GM23248 (cell line): ENCODE measurements at regions not wholly inside any gene's neighbourhood (a gene's known extent, or its start where the extent isn't known, plus 50 kb on each side); places are given as distances from the start of the nearest gene placed in this dataset.

Experiments
- DNase-seq: peaks from one replicate; pipeline ENCODE4 v3.0.0-alpha.2; 2015
- H2AFZ ChIP-seq: fragments of 200-600 bp; sonication (generic); 2 replicates; pipeline ENCODE4 v1.6.1; 2016; ENCODE audit warnings: antibody characterized with exemption
- H3F3A ChIP-seq: fragments of 200-600 bp; sonication (generic); 2 replicates; pipeline ENCODE4 v1.6.1; 2016; ENCODE audit warnings: mild to moderate bottlenecking, antibody characterized with exemption, mixed run types; ENCODE audit not compliant: insufficient read depth
- H3K27ac ChIP-seq: fragments of 200-600 bp; sonication (generic); 2 replicates; pipeline ENCODE4 v1.5.1; 2016; ENCODE audit warnings: mild to moderate bottlenecking
- H3K27me3 ChIP-seq: fragments of 200-600 bp; sonication (generic); replicated peaks from 2 replicates; pipeline ENCODE4 v1.6.1; 2016; ENCODE audit warnings: mild to moderate bottlenecking; ENCODE audit not compliant: insufficient read depth
- H3K36me3 ChIP-seq: fragments of 200-600 bp; sonication (generic); 2 replicates; pipeline ENCODE4 v1.6.1; 2016; ENCODE audit warnings: low read depth, mild to moderate bottlenecking
- H3K4me1 ChIP-seq: fragments of 200-600 bp; sonication (generic); 2 replicates; pipeline ENCODE4 v1.6.1; 2016; ENCODE audit warnings: mild to moderate bottlenecking; ENCODE audit not compliant: insufficient read depth
- H3K4me2 ChIP-seq: fragments of 200-600 bp; sonication (generic); one replicate; pipeline ENCODE4 v1.6.1; 2016; ENCODE audit warnings: mild to moderate bottlenecking; ENCODE audit not compliant: unreplicated experiment
- H3K4me3 ChIP-seq: fragments of 200-600 bp; sonication (generic); 2 replicates; pipeline ENCODE4 v1.5.1; 2016; ENCODE audit warnings: mild to moderate bottlenecking
- H3K79me2 ChIP-seq: fragments of 200-600 bp; sonication (generic); 2 replicates; pipeline ENCODE4 v1.6.1; 2016; ENCODE audit warnings: mild to moderate bottlenecking; ENCODE audit not compliant: insufficient read depth
- H3K9ac ChIP-seq: fragments of 200-600 bp; sonication (generic); 2 replicates; pipeline ENCODE4 v1.6.1; 2016; ENCODE audit warnings: mild to moderate bottlenecking
- H3K9me2 ChIP-seq: fragments of 200-600 bp; sonication (generic); 2 replicates; pipeline ENCODE4 v1.6.1; 2016; ENCODE audit warnings: mixed run types, mild to moderate bottlenecking, moderate library complexity; ENCODE audit not compliant: insufficient read depth
- H3K9me3 ChIP-seq: fragments of 200-600 bp; sonication (generic); one replicate; pipeline ENCODE4 v1.6.1; 2017; ENCODE audit warnings: low read depth
- H4K20me1 ChIP-seq: fragments of 200-600 bp; sonication (generic); 2 replicates; pipeline ENCODE4 v1.6.0; 2016; ENCODE audit not compliant: insufficient read depth
- EZH2 ChIP-seq: fragments of 200-600 bp; sonication (generic); IDR thresholded peaks from 2 replicates; pipeline ENCODE4 v1.6.1; 2018; ENCODE audit warnings: antibody characterized with exemption, mild to moderate bottlenecking; ENCODE audit not compliant: insufficient read depth, poor library complexity, severe bottlenecking
- EZH2phosphoT487 ChIP-seq: fragments of 200-600 bp; sonication (generic); IDR thresholded peaks from 2 replicates; pipeline ENCODE4 v1.6.1; 2018; ENCODE audit warnings: antibody characterized with exemption, moderate library complexity, mild to moderate bottlenecking, low read depth; ENCODE audit not compliant: insufficient read depth
- WGBS, 2 experiments: methylation state at CpG; one replicate each; pipeline ENCODE4 v1.1.6; 2015 to 2017; ENCODE audit warnings: low lambda C conversion rate in 2 of 2, low coverage in 1 of 2; ENCODE audit errors: missing lambda C conversion rate in 2 of 2; 5-methylcytosine and 5-hydroxymethylcytosine counted together
- in situ Hi-C: fragments of 300-500 bp; cut with MboI; formaldehyde crosslinking; loops from 2 replicates; pipeline ENCODE4 v1.15.0; 2020

DNA sequence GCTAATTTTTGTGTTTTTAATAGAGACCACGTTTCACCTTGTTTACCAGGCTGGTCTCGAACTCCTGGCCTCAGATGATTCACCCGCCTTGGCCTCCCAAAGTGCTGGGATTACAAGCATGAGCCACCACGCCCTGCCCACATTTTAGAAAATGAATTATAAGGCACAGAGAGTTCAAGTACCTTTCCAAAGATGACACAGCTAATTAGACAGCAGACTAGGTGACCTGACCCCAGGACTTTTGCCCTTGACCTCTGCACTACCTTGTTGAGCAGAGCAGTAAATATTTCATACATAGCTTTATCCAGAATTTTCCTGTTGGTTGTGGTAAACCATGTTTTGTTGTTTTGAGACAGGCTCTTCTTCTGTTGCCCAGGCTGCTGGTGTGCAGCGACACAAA, 131.3 kb upstream of the KCTD7 start:
- no peak for TF ChIP-seq EZH2
- no peak for TF ChIP-seq EZH2phosphoT487
- Histone ChIP-seq H3K9me2 (no peaks in the 10 kb centered on the region), H3K27ac (no peak overlapping the region), H2AFZ (no peak overlapping the region), H4K20me1 (no peaks in the 10 kb centered on the region), H3F3A (no peaks in the 10 kb centered on the region), H3K27me3 (no peaks in the 10 kb centered on the region), H3K4me2 (no peak overlapping the region), H3K36me3 (no peaks in the 10 kb centered on the region), H3K79me2 (no peaks in the 10 kb centered on the region), H3K4me1 (no peaks in the 10 kb centered on the region), H3K9me3 (no peaks in the 10 kb centered on the region), H3K9ac (no peak overlapping the region), H3K4me3 (no peak overlapping the region)
- WGBS, 2 experiments = 75 to 82% methylated on average over 5 of the region's 5 CpGs
- no peak for DNase-seq
- in situ Hi-C loops = no loop called here

DNA sequence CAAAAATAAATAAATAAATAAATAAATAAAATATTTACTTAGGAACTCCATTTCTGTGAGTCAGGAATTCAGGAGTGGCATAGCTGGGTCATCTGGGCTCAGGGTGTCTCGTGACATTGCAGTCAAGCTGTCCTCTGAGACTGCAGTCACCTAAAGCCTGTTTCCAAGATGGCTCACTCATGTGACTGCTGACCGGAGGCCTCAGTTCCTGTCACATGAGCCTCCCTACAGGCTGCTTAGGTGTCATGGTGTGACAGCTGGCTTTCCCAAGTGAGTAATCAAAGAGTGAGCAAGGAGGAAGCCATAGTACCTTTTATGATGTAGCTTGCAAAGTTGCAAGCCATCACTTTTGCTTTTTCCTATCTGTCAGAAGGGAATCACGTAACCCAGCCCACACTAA, 128.6 kb upstream of the KCTD7 start:
- WGBS, 2 experiments = 94 to 97% methylated on average over 3 of the region's 3 CpGs

DNA sequence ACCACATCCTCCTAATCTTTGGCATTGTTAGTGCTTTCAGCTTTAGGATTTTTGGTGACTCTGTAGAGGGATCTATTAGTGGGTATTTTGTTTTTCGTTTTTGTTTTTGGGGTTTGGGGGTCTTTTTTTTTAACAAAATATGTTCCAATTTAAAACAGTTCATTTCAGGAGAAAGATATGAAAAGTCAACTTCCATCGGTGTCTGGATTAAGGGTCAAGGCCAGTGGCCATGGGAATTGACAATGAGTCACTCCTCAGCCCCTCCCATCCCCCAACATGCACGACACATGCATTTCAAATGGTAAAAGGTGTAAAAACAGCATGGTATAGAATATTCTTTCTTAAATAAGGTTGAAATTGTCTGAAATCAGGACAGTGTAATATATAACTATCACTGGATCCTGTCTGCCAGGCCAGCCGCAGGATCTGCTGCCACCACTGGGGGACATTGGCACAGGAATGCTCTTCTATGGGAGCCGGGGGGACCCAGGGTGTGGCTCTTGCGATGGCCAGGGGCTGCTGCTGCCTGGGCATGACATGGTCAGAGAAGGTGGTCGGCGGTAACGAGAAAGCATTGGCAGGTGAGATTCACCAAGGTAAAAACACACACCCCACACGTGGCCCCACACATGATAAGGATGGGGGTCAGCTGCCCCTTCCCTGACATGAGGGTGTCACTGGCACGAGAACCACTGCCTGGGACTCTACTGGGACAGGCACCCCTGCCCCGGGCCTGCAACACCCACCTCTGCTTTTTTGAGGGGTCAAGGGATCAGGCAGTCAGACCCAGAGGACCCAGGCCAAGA, 126.2 kb upstream of the KCTD7 start:
- no peaks in the 10 kb centered on the region for H3K9me3 ChIP-seq
- H3K79me2 ChIP-seq = no peaks in the 10 kb centered on the region
- H3F3A ChIP-seq = peaks cover 2% of the 10 kb centered on the region; the same call in 1 of the 2 replicates
- no peaks in the 10 kb centered on the region for H4K20me1 ChIP-seq
- H3K4me3 ChIP-seq = no peak overlapping the region
- TF ChIP-seq EZH2phosphoT487 = no peak
- TF ChIP-seq EZH2 = no peak
- no peaks in the 10 kb centered on the region for H3K27me3 ChIP-seq
- H3K4me2 ChIP-seq = no peak overlapping the region
- no peaks in the 10 kb centered on the region for H3K9me2 ChIP-seq
- no peaks in the 10 kb centered on the region for H3K36me3 ChIP-seq
- peaks cover 3% of the 10 kb centered on the region for H3K4me1 ChIP-seq
- 70 to 72% methylated on average over 12 of the region's 12 CpGs for WGBS, 2 experiments
- no peak overlapping the region for H2AFZ ChIP-seq
- no peak overlapping the region for H3K9ac ChIP-seq
- no peak for DNase-seq
- no peak overlapping the region for H3K27ac ChIP-seq
- in situ Hi-C loops = no loop called here

More for the DNA sequence above, 128.6 kb upstream of the KCTD7 start:
- Histone ChIP-seq H3K9ac (no peak overlapping the region), H3K27me3 (no peaks in the 10 kb centered on the region), H3K4me3 (no peak overlapping the region), H3K27ac (no peak overlapping the region), H3K36me3 (no peaks in the 10 kb centered on the region), H4K20me1 (no peaks in the 10 kb centered on the region), H3K4me1 (no peaks in the 10 kb centered on the region), H3K4me2 (no peak overlapping the region), H3K79me2 (no peaks in the 10 kb centered on the region), H2AFZ (no peak overlapping the region), H3F3A (no peaks in the 10 kb centered on the region), H3K9me3 (no peaks in the 10 kb centered on the region), H3K9me2 (no peaks in the 10 kb centered on the region)
- in situ Hi-C loops = no loop called here
- no peak for TF ChIP-seq EZH2
- no peak for TF ChIP-seq EZH2phosphoT487
- no peak for DNase-seq

DNA sequence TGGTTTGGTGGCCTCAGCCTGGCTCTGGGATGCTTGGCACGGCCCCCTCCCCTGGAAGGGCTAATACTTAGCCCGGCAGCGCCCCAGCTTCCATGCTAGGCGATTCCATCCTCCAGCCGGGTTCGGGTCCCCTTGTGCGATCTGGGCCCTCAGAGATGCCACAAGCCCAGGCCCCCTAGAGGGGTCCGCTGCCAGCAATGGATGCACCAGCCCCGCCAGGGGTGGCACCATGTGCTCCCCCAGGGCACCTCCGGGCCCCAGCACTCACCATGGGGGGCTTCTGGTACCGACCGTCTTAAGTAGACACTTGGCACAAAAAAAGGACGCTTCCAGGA, 125.7 kb upstream of the KCTD7 start:
- in situ Hi-C loops = no loop called here
- no peaks in the 10 kb centered on the region for H3K9me3 ChIP-seq
- no peaks in the 10 kb centered on the region for H3K9me2 ChIP-seq
- H3K9ac ChIP-seq = no peak overlapping the region
- WGBS, 2 experiments = 72 to 81% methylated on average over 13 of the region's 13 CpGs
- no peaks in the 10 kb centered on the region for H3K79me2 ChIP-seq
- no peak overlapping the region for H2AFZ ChIP-seq
- TF ChIP-seq EZH2 (no peak), EZH2phosphoT487 (no peak)
- H3K27ac ChIP-seq = no peak overlapping the region
- no peaks in the 10 kb centered on the region for H3K36me3 ChIP-seq
- peaks cover 6% of the 10 kb centered on the region; the same call in 1 of the 2 replicates for H3F3A ChIP-seq
- H3K4me3 ChIP-seq = no peak overlapping the region
- H3K4me2 ChIP-seq = no peak overlapping the region
- no peaks in the 10 kb centered on the region for H3K27me3 ChIP-seq
- H3K4me1 ChIP-seq = peaks cover 3% of the 10 kb centered on the region
- no peak for DNase-seq
- H4K20me1 ChIP-seq = no peaks in the 10 kb centered on the region

DNA sequence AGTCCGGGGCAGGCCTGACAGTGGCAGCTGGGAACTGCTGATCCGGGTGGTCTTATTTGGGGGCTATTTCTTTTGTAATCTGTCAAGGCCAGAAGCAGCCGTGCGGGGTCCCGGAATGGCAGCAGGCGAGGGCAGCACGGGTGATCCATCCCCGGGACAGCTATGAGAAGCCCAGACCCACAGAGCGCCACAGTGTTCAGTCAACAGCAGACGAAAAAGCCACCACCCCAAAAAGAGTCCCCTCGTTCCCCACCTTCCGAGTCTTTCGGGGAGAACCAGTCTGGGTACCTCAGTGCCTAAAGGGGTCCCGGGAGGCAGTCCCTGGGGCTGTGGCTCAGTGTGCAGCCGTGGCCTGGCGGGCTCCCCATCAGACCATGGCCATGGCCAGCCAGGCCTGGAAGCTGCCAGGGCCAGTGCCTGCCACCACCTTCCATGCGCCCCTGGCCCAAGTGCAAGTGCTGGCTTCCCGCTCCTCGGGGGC, 125.1 kb upstream of the KCTD7 start:
- in situ Hi-C loops = no loop called here
- Histone ChIP-seq H3F3A (peaks cover 6% of the 10 kb centered on the region; the same call in 1 of the 2 replicates), H3K9me2 (no peaks in the 10 kb centered on the region), H4K20me1 (no peaks in the 10 kb centered on the region), H3K9ac (no peak overlapping the region), H3K4me1 (peaks cover 3% of the 10 kb centered on the region), H3K4me2 (no peak overlapping the region), H3K4me3 (no peak overlapping the region), H3K79me2 (no peaks in the 10 kb centered on the region), H3K27ac (no peak overlapping the region), H2AFZ (no peak overlapping the region), H3K9me3 (no peaks in the 10 kb centered on the region), H3K36me3 (no peaks in the 10 kb centered on the region), H3K27me3 (no peaks in the 10 kb centered on the region)
- 71 to 73% methylated on average over 17 to 19 of the region's 19 CpGs for WGBS, 2 experiments
- TF ChIP-seq EZH2phosphoT487 (no peak), EZH2 (no peak)
- no peak for DNase-seq
